ENCODE measurements at regions not wholly inside any gene's neighbourhood (a gene's known extent, or its start where the extent isn't known, plus 50 kb on each side); places are given as distances from the start of the nearest gene placed in this dataset.

DNA sequence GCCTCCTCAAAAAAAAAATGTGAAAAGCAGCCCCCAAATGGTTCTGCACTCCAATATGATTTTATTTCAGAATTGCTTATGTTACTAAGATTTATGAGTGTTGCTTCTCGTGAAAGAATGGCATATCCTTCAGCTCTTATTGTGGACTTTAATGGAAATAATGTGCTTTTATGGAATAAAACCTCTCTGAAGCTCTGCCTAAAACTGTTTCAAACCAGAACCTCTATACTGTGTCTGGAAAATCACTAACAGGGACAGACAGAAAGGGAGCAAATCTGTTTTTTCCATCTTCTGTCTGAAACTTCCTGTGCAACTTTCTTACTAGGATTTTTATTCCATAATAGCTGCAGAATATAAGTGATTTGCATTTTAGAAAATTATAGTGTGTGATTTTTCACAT, 493.1 kb downstream of the ANKRD50 start:
- TF ChIP-seq GATA2 (IDR thresholded peaks at IDR 0.05; ENCODE audit: low read depth, low read length) (no peak), GATA3 (IDR thresholded peaks at IDR 0.05; ENCODE audit: low read depth, low read length) (no peak)

All from SH-SY5Y (cell line).